IPS-15b (cell line): ENCODE measurements at regions not wholly inside any gene's neighbourhood (a gene's known extent, or its start where the extent isn't known, plus 50 kb on each side); places are given as distances from the start of the nearest gene placed in this dataset.
A peak's percentile ranks its signal among the peaks of the same experiment; 100 is the strongest.
"Not testable (repeated sequence)": the region's sequence is repeated elsewhere in the genome, so short reads cannot be mapped to it uniquely, and the experiment has no call there.

ENCODE experiments used
- H3K27me3 ChIP-seq: one replicate; pipeline ENCODE4 v1.6.1; 2013; ENCODE audit warnings: low read length; ENCODE audit not compliant: control insufficient read depth, insufficient read depth
- H3K36me3 ChIP-seq: one replicate; pipeline ENCODE4 v1.6.1; 2013; ENCODE audit warnings: low read length; ENCODE audit not compliant: control insufficient read depth, insufficient read depth
- H3K4me1 ChIP-seq: one replicate; pipeline ENCODE4 v1.6.1; 2013; ENCODE audit warnings: mild to moderate bottlenecking, low read length; ENCODE audit not compliant: control insufficient read depth, insufficient read depth
- H3K4me3 ChIP-seq: one replicate; pipeline ENCODE4 v1.5.1; 2013; ENCODE audit warnings: low read depth, low read length
- H3K9ac ChIP-seq: one replicate; pipeline ENCODE4 v1.6.1; 2013; ENCODE audit warnings: low read depth, mild to moderate bottlenecking, low read length
- H3K9me3 ChIP-seq: one replicate; pipeline ENCODE4 v1.6.1; 2013; ENCODE audit warnings: mild to moderate bottlenecking, low read length; ENCODE audit not compliant: control insufficient read depth, insufficient read depth

DNA sequence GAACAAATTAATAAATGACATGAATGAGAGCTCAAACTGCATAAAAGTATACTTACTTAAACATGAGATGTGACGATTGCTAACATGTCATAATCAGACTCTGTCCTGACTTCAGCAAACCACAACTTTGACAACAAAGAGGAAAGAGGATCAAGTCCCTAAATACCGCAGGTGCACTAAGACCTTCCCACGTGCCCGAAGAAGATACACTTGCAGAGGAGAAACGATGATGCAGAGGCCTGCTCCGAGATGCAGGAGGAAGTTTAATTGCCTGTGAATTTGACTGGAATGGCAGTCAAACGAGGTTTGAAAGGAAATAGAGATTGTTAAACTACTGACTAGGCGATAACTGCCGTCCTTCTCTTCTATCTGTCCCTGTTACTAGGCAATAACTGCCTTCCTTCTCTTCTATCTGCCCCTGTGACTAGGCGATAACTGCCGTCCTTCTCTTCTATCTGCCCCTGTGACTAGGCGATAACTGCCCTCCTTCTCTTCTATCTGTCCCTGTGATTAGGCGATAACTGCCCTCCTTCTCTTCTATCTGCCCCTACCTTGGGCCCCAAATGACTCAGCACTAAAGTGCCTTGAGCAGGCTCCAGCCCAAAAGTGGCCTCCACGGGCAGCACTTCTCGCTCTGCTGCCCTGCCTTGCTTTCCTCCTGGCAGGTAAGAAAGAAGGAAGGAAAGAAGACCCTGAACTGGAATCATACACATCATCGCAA lies 2226.0 kb upstream of the DEFB115 start:
- not testable (repeated sequence) for H3K36me3 ChIP-seq, H3K4me1 ChIP-seq, H3K9ac ChIP-seq, H3K4me3 ChIP-seq, H3K9me3 ChIP-seq, H3K27me3 ChIP-seq

GRCh38 chr20:29044239-29044638 lies 2213.2 kb upstream of the DEFB115 start:
- H3K9ac ChIP-seq, H3K4me3 ChIP-seq, H3K9me3 ChIP-seq: not testable (repeated sequence)

DNA sequence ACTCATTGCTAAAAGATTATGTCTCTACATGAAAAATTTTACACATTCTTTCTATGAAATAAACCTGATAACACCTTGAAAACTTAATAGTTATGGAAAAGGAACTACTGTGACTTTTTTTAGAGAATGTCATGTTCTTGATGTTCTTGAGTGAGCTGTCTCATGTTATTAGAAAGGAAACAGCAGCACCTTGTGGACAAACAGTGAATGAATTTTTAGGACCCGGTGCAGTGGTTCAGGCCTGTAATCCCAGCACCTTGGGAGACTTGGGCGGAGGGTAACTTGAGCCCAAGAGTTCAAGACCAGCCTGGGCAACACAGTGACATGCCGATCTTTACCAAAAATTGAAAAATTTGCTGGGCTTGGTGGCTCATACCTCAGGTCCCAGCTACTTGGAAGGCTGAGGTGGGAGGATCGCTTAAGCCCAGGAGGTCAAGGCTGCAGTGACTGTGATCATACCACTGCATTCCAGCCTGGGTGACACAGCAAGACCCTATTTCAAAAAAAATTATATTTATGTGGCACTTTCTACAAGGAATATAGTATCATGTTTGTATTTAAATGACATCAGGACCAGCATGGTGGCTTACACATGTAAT lies 2207.4 kb upstream of the DEFB115 start:
- H3K9ac ChIP-seq, H3K27me3 ChIP-seq, H3K4me1 ChIP-seq, H3K9me3 ChIP-seq, H3K36me3 ChIP-seq, H3K4me3 ChIP-seq: not testable (repeated sequence)

More at GRCh38 chr20:29044239-29044638, 2213.2 kb upstream of the DEFB115 start:
- H3K4me1 ChIP-seq, H3K36me3 ChIP-seq, H3K27me3 ChIP-seq: not testable (repeated sequence)

GRCh38 chr20:29057866-29058484 lies 2199.5 kb upstream of the DEFB115 start:
- H3K4me3 ChIP-seq, H3K27me3 ChIP-seq, H3K9ac ChIP-seq, H3K36me3 ChIP-seq, H3K4me1 ChIP-seq: not testable (repeated sequence)
- H3K9me3 ChIP-seq = peaks cover 16% of the 10 kb centered on the region

- H3K27me3 ChIP-seq, H3K9ac ChIP-seq, H3K4me1 ChIP-seq, H3K36me3 ChIP-seq, H3K9me3 ChIP-seq, H3K4me3 ChIP-seq: not testable (repeated sequence)
These were observed 2195.0 kb upstream of the DEFB115 start for GRCh38 chr20:29062451-29062850.

GRCh38 chr20:29066341-29066740 lies 2191.1 kb upstream of the DEFB115 start:
- not testable (repeated sequence) for H3K4me3 ChIP-seq, H3K27me3 ChIP-seq, H3K36me3 ChIP-seq, H3K4me1 ChIP-seq, H3K9me3 ChIP-seq, H3K9ac ChIP-seq

DNA sequence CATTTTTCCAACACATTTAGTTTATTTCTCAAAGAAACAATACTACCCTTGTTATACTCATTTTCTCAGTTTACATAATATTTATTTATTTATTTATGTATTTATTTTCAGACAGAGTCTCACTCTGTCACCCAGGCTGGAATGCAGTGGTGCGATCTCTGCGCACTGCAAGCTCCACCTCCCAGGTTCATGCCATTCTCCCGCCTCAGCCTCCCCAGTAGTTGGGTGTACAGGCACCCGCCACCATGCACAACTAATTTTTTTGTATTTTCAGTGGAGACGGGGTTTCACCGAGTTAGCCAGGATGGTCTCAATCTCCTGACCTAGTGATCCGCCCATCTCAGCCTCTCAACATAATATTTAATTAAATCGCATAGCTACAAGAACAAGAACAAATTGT lies 2183.8 kb upstream of the DEFB115 start:
- not testable (repeated sequence) for H3K9ac ChIP-seq, H3K9me3 ChIP-seq, H3K36me3 ChIP-seq, H3K27me3 ChIP-seq, H3K4me3 ChIP-seq, H3K4me1 ChIP-seq

GRCh38 chr20:29079769-29080690 lies 2177.4 kb upstream of the DEFB115 start:
- Histone ChIP-seq H3K36me3 (no peaks in the 10 kb centered on the region), H3K9me3 (peaks cover 19% of the 10 kb centered on the region), H3K4me3 (no peak overlapping the region), H3K4me1 (no peaks in the 10 kb centered on the region), H3K27me3 (no peaks in the 10 kb centered on the region), H3K9ac (no peak overlapping the region)

DNA sequence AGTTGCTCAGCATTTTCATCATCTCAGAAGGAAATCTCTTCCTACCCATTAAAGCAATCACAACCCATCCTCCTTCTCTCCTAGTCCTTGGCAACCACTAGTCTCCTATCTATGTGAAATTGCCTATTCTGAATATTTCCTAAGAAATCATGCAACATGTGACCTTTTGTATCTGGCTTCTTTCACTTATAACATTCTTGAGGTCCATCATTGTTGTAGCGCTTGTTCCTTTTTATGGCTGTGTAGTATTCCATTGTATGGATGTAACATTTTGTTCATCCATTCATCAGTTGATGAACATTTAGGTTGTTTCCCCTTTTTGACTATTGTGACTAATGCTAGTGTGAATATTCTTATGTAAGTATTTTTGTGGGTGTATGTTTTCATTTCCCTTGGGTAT lies 2175.8 kb upstream of the DEFB115 start:
- H3K36me3 ChIP-seq, H3K9ac ChIP-seq, H3K27me3 ChIP-seq, H3K4me3 ChIP-seq, H3K4me1 ChIP-seq: not testable (repeated sequence)
- H3K9me3 ChIP-seq = peaks cover 24% of the 10 kb centered on the region

DNA sequence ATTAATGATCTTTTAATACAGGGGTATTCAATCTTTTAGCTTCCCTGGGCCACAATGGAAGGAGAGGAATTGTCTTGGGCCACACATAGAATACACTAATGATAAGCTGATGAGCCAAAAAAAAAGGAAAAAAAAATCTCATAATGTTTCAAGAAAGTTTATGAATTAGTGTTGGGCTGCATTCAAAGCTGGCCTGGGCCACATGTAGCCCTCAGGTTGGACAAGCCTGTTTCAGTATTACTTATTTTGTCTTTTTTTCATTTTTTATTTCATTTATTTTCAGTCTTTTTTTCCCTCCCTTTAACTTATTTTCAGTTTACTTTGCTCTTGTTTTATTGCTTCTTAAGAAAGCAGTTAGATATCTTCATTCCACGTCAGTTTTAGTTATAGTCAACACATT lies 2171.8 kb upstream of the DEFB115 start:
- no peaks in the 10 kb centered on the region for H3K4me1 ChIP-seq
- no peaks in the 10 kb centered on the region for H3K36me3 ChIP-seq
- no peaks in the 10 kb centered on the region for H3K27me3 ChIP-seq
- H3K4me3 ChIP-seq = peak overlapping the region; percentile 7
- H3K9ac ChIP-seq = no peak overlapping the region
- peaks cover 28% of the 10 kb centered on the region for H3K9me3 ChIP-seq

DNA sequence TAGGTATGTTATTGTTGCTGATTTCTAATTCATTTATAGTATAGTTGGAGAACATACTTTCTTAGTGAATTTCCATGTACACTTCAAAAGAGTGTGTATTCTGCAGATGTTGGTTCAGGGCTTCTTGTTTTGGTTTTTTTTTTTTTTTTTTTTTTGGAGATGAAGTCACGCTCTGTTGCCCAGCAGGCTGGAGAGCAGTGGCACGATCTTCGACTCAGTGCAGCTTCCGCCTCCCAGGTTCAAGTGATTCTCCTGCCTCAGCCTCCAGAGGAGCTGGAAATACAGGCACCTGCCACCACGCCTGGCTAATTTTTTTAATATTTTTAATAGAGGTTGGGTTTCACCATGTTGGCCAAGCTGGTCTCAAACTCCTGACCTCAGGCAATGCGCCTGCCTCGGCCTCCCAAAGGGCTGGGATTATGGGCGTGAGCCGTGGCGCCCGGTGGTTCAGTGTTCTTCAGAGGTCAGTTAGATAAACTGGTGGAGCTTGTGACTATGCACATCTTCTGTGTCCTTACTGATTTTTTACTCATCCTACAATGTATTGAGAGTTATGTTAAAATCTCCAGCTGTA lies 2171.2 kb upstream of the DEFB115 start:
- not testable (repeated sequence) for H3K4me3 ChIP-seq, H3K9ac ChIP-seq, H3K27me3 ChIP-seq, H3K4me1 ChIP-seq, H3K36me3 ChIP-seq
- H3K9me3 ChIP-seq = peaks cover 28% of the 10 kb centered on the region
